Esophagus (tissue), 2 donors: ENCODE measurements at regions not wholly inside any gene's neighbourhood (a gene's known extent, or its start where the extent isn't known, plus 50 kb on each side); places are given as distances from the start of the nearest gene placed in this dataset.

Experiments used
- H3K27ac ChIP-seq, 2 donors: one replicate each; pipeline ENCODE4 v1.5.1; 2013; ENCODE audit warnings: low read depth in 2 of 2, mild to moderate bottlenecking in 2 of 2, inconsistent platforms in 1 of 2, low read length in 1 of 2, moderate library complexity in 1 of 2
- H3K27me3 ChIP-seq, 2 donors: one replicate each; pipeline ENCODE4 v1.6.1; 2013; ENCODE audit warnings: low read length in 2 of 2, control low read depth in 1 of 2, mild to moderate bottlenecking in 1 of 2; ENCODE audit not compliant: insufficient read depth in 2 of 2, control insufficient read depth in 1 of 2
- H3K36me3 ChIP-seq, 2 donors: one replicate each; pipeline ENCODE4 v1.6.1; 2013; ENCODE audit warnings: low read length in 1 of 2; ENCODE audit not compliant: control insufficient read depth in 2 of 2, insufficient read depth in 2 of 2
- H3K4me1 ChIP-seq, 2 donors: one replicate each; pipeline ENCODE4 v1.6.1; 2013; ENCODE audit warnings: low read length in 1 of 2; ENCODE audit not compliant: control insufficient read depth in 2 of 2, insufficient read depth in 2 of 2
- H3K4me3 ChIP-seq, 2 donors: one replicate each; pipeline ENCODE4 v1.5.1; 2013; ENCODE audit warnings: low read length in 2 of 2, mild to moderate bottlenecking in 2 of 2, low read depth in 1 of 2, moderate library complexity in 1 of 2
- H3K9me3 ChIP-seq, 2 donors: one replicate each; pipeline ENCODE4 v1.6.1; 2013; ENCODE audit warnings: mild to moderate bottlenecking in 2 of 2, low read depth in 1 of 2, low read length in 1 of 2, moderate library complexity in 1 of 2; ENCODE audit not compliant: control insufficient read depth in 2 of 2, insufficient read depth in 1 of 2
- WGBS, 2 donors: extraction: QIAGEN DNeasy Blood & Tissue Kit; methylation state at CpG; one replicate each; pipeline ENCODE4 v1.1.7; 2013; 5-methylcytosine and 5-hydroxymethylcytosine counted together
- donor health status: healthy with polysubstance abuse.
- donor health status: Bipolar disorder and iron deficiency.

DNA sequence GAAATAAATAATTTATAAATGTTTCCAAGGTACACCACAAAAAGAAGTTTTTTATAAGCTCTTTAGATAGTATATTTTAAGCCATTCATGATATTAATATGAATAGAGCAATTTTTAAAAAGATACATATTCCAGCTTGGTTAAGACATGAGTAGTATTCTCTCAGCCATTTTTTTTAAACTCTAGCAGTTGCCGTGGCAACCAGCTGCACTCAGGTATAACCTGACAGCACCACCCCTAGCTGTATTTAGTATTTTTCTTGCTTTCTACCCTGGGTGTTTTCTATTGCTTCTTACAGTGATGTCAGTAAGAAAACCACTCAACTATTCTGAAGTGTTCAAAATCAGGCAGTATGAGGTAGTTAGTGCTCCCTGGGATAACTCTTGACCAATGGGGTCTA is 496.3 kb upstream of the CNTN3 start:
- H3K4me3 ChIP-seq = no peak overlapping the region
- 83% methylated on average over 1 of the region's 1 CpG for WGBS, 2 donors

DNA sequence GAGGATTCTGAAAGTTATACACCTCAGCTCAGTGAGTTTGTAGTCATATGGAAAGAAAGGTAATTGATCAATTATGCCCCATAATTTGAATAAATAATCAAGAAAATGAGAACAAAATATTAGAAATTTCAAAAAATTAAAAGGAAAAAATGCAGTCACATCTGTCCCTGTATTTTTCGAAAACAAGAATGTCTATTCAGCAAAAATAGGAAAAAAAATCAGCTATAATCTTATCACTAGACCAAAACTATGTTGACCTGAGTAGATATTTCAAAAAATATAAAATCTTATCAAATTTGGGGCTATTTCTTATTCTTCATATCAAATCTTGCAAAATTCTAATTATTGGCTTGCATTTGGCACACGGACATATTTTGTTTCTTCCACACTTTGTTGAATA is 501.2 kb upstream of the CNTN3 start:
- H3K4me3 ChIP-seq = no peak overlapping the region
- H3K27ac ChIP-seq = no peak overlapping the region
- no peaks in the 10 kb centered on the region for H3K4me1 ChIP-seq
- H3K27me3 ChIP-seq = no peaks in the 10 kb centered on the region
- 80 to 87% methylated on average over 2 of the region's 2 CpGs for WGBS, 2 donors
- peaks cover 0 to 2% of the 10 kb centered on the region in 2 donors for H3K9me3 ChIP-seq
- H3K36me3 ChIP-seq = no peaks in the 10 kb centered on the region

More for the DNA sequence above, 496.3 kb upstream of the CNTN3 start:
- Histone ChIP-seq H3K9me3 (no peaks in the 10 kb centered on the region), H3K27me3 (no peaks in the 10 kb centered on the region), H3K36me3 (no peaks in the 10 kb centered on the region), H3K27ac (no peak overlapping the region), H3K4me1 (no peaks in the 10 kb centered on the region)

DNA sequence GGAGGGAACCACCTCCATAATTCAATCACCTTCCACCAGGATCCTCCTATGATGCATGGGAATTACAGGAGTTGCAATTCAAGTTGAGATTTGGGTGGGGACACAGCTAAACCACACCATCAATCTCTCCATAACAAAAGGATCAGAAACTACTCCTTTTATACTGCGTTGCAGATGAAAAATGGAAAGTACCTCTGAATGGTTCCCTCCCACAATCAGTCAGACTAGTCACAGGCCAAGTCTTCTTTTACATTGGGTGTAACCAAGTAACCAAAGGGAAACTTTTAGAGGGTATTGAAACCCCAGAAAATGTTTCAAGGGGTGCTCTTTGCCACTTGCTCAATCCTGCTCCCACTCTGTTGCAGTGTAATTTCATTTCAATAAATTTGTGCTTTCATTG is 504.3 kb upstream of the CNTN3 start:
- no peaks in the 10 kb centered on the region for H3K36me3 ChIP-seq
- H3K4me1 ChIP-seq = no peaks in the 10 kb centered on the region
- H3K9me3 ChIP-seq = peaks cover 0 to 2% of the 10 kb centered on the region in 2 donors
- H3K27me3 ChIP-seq = no peaks in the 10 kb centered on the region
- 70 to 77% methylated on average over 1 of the region's 1 CpG for WGBS, 2 donors
- no peak overlapping the region for H3K27ac ChIP-seq
- H3K4me3 ChIP-seq = no peak overlapping the region

DNA sequence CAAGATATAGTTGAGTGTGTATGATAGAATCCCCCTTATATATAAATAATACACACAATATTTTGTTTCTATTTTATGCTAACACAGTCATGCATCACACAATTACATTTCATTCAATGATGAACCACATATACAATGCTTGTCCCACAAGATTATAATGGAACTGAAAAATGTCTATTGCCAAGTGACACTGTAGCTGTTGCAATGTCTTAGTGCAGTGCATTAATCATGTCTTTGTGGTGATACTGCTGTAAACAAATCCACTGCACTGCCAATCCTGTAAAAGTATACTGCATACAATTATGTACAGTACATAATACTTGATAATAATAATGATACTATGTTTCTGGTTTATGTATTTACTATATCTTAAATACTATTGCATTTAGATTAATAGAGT is 512.1 kb upstream of the CNTN3 start:
- Histone ChIP-seq H3K27ac (no peak overlapping the region), H3K4me3 (no peak overlapping the region), H3K27me3 (no peaks in the 10 kb centered on the region), H3K4me1 (no peaks in the 10 kb centered on the region), H3K36me3 (no peaks in the 10 kb centered on the region), H3K9me3 (no peaks in the 10 kb centered on the region)

DNA sequence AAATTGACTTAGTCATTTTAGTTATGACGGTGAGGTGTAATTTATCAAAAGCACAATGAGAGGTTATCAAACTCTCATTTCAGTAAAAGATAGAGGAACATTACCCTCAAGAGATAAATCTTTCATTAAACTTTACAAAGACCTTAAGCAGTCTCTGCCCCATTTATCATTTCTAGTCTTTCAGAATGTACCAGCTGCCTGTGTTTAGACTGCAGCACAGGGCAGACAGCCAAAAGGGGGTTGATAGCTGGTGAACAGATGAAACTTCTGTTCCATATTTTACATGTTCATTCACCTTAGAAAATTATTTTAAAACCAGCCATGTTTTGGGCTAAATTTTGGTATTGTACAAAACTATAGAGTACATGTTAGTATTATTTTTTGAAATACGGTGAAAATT is 514.6 kb upstream of the CNTN3 start:
- Histone ChIP-seq H3K36me3 (no peaks in the 10 kb centered on the region), H3K4me3 (no peak overlapping the region), H3K4me1 (no peaks in the 10 kb centered on the region), H3K27ac (no peak overlapping the region), H3K9me3 (no peaks in the 10 kb centered on the region), H3K27me3 (no peaks in the 10 kb centered on the region)
- 38 to 39% methylated on average over 2 of the region's 2 CpGs for WGBS, 2 donors

DNA sequence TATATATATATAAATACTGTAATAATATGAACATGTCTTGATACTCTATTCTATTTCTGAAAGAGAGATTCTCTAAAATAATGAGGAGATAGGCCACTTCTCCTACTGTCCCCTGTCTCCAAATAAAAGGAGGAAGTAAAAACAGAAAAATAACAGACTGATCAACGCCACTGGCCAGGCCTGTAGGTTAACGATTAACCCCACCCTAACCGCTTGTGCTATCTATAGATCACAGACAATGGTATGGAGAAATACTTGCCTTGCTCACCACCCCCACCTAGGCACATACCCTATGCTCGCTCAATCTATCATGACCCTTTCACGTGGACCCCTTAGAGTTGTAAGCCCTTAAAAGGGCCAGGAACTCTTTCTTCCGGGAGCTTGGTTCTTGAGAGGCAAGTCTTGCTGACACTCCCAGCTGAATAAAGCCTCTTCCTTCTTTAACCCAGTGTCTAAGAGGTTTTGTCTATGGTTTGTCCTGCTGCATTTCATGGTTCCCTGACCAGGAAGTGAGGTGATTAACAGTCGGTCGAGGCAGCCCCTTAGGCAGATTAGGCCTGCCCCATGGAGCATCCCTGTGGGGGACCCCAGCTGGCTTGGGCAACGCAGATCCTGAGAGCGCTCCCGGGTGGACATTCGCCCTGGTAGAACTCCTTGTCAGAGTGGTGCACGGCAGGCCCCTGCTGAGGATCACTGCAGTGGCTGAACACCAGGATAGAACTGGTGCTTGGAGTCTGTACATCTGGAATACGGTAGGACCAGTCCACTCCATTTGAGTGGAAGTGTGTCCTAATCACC is 521.8 kb upstream of the CNTN3 start:
- Histone ChIP-seq H3K36me3 (no peaks in the 10 kb centered on the region), H3K4me3 (no peak overlapping the region), H3K9me3 (peaks cover 3 to 8% of the 10 kb centered on the region in 2 donors), H3K4me1 (no peaks in the 10 kb centered on the region), H3K27me3 (no peaks in the 10 kb centered on the region), H3K27ac (no peak overlapping the region)
- WGBS, 2 donors = 85 to 86% methylated on average over 14 of the region's 14 CpGs

DNA sequence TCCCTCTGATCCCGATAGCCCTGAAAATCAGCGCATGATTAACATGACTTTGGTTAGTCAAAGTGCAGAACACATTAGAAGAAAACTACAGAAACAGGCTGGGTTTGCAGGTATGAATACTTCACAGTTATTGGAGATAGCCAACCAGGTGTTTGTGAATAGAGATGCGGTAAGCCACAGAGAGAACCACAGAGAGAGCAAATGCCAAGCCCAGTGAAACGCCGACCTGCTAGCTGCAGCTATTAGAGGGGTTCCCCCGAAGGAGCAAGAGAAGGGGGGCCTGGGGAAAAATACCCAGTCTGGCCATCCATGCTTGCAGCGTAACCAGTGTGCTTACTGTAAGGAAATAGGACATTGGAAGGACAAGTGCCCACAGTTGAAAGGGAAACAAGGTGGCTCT is 523.9 kb upstream of the CNTN3 start:
- no peaks in the 10 kb centered on the region for H3K4me1 ChIP-seq
- H3K27ac ChIP-seq = no peak overlapping the region
- H3K4me3 ChIP-seq = no peak overlapping the region
- 91 to 92% methylated on average over 7 of the region's 7 CpGs for WGBS, 2 donors
- H3K36me3 ChIP-seq = no peaks in the 10 kb centered on the region
- peaks cover 3 to 12% of the 10 kb centered on the region in 2 donors for H3K9me3 ChIP-seq
- no peaks in the 10 kb centered on the region for H3K27me3 ChIP-seq

DNA sequence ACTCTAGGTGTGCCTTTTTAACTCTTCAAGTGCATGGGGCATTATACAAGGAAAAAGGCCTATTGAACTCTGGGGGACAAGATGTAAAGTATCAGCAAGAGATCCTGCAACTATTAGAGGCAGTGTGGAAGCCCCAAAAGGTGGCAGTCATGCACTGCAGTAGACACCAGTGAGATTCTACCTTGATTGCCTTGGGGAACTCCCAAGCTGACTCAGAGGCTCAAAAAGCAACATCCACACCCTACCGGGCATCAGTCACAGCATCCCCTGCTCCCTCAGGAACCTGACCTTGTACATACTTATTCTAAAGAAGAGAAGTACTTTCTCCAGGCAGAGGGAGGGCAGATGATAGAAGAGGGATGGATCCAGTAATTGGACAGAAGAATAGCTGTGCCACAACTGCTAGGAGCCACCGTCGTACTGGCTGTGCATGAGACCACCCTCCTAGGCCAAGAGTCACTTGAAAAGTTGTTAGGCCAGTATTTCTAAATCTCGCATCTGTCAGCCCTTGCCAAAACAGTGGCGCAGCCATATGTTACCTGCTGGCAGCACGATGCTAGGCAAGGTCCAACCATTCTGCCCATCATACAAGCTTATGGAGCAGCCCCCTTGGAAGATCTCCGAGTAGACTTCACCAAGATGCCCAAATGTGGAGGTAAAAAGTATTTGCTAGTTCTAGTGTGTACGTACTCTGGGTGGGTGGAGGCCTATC is 523.1 kb upstream of the FRG2C start:
- Histone ChIP-seq H3K36me3 (no peaks in the 10 kb centered on the region), H3K9me3 (peaks cover 3 to 12% of the 10 kb centered on the region in 2 donors), H3K27ac (no peak overlapping the region), H3K27me3 (no peaks in the 10 kb centered on the region), H3K4me3 (no peak overlapping the region), H3K4me1 (no peaks in the 10 kb centered on the region)
- 84 to 89% methylated on average over 8 of the region's 8 CpGs for WGBS, 2 donors

DNA sequence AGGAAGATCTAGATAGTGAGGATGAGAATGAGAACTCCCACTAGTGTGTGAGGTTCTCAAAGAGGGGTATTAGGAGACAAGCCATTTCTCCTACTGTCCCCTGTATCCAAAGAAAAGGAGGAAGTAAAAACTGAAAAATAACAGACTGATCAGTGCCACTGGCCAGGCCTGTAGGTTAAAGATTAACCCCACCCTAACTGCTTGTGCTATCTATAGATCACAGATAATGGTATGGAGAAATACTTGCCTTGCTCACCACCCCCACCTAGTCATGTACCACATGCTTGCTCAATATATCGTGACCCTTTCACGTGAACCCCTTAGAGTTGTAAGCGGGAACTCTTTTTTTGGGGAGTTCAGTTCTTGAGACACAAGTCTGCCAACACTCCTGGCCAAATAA is 519.7 kb upstream of the FRG2C start:
- WGBS, 2 donors = 86 to 91% methylated on average over 3 of the region's 3 CpGs
- H3K27ac ChIP-seq = no peak overlapping the region
- no peaks in the 10 kb centered on the region for H3K27me3 ChIP-seq
- H3K4me1 ChIP-seq = no peaks in the 10 kb centered on the region
- H3K4me3 ChIP-seq = no peak overlapping the region
- peaks cover 0 to 4% of the 10 kb centered on the region in 2 donors for H3K9me3 ChIP-seq
- no peaks in the 10 kb centered on the region for H3K36me3 ChIP-seq
